ENCODE measurements at regions not wholly inside any gene's neighbourhood (a gene's known extent, or its start where the extent isn't known, plus 50 kb on each side); places are given as distances from the start of the nearest gene placed in this dataset.
"Not testable (repeated sequence)": the region's sequence is repeated elsewhere in the genome, so short reads cannot be mapped to it uniquely, and the experiment has no call there.

DNA sequence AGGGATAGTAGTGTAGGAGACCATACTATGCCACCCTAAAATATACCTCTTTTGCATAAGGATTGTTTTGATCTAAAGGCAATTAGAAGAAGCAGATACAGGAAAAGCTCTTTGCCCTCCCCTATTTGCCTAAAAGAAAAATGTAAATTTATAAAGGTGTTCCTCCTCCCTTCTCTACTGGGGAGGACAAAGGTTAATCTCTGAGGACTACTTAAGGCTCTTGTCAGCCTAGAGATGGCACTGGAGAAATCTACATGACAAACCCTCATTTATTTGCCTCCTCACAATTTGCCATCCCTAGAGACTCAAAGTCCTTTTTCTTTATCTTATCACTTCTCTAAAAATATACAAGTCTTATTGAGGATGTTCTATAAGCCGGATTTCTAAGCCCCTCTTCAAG is 1021.8 kb downstream of the STPG2 start:
- no peak for DNase-seq

DNA sequence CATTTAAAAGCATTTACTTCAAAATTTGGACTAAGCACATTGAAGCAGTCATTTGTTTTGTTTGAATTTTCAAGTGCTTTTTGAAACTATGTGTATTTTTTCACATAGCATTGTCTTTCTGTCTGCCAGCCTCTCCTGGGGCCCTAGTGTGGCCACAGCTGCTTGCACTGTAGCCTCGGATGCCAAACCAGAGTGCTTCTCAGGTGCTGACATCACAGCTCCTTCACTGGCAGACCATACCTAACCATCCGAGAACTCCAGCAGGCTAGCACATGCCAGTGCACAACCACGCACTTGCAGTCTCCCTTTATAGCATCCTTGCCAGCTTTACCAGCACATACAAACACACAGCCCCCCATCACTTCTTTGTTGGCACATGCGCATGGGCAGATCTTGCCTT is 1019.7 kb downstream of the STPG2 start:
- no peak for DNase-seq

DNA sequence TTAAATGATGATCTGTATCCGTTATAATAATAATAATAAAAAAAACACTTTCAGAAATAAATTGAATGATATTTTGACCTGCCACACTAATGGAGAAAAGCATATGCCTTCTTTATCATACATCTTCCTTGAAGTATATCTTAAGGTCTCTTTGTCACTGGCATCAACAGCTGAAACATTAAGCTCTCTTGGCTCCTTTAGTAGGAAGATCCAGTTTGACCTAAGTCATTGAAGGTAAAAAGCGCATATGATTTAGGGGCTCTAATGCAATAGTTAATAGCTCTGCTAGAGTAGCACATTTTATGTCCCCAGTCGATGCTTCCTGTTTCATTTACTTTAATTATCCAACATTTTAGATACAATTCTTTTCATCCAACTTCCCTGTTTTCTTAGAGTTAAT is 1010.8 kb downstream of the STPG2 start:
- no peak for DNase-seq

DNA sequence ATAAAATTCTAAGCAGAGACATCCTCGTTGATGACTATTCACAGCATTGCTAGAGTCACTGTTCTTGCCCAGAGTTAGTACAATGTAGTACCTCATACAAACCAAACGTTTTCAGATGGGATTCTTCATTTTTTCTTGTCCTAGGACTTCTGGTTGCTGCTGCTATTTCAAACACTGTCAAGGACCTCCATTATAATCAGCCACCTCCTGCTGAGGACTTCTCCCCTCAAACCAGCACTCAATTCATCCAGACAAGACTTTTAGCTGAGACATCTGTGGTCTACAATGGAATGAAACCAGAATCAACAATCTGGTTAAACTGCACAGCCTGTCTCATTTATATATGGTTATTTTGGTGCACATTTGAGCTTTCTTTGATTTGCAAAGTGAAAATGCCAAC is 1008.8 kb downstream of the STPG2 start:
- DNase-seq: no peak

DNA sequence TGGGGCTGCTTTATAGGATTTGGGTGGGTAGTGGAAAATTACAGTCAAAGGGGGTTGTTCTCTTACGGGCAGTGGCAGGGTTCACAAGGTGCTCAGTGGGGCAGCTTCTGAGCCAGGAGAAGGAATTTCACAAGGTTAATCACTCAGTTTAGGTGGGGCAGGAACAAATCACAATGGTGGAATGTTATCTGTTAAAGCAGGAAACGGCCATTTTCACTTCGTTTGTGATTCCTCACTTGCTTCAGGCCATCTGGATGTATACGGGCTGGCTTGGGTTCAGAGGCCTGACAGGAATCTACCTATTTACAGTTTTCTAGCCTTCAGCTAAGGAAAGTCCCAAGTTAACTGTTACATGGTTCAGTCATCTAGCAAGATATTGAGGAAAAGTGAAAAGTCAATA is 1003.5 kb downstream of the STPG2 start:
- no peak for DNase-seq

DNA sequence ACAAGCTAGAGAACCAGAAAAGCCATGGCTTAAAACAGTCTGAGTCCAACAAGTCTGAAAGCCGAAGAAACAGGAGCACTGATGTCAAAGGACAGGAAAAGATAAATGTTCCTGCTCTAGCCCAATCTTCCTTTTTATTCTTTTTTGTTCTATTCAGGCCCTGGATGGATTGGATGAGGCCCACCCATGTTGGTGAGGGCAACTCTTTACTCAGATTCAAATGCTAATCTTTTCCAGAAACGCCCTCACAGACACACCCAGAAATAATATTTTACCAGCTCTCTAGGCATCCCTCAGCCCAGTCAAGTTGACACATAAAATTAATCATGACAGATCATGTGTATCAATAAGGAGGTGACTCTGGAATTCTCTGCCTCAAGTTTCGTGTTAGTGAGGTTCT is 1002.7 kb downstream of the STPG2 start:
- DNase-seq: no peak

DNA sequence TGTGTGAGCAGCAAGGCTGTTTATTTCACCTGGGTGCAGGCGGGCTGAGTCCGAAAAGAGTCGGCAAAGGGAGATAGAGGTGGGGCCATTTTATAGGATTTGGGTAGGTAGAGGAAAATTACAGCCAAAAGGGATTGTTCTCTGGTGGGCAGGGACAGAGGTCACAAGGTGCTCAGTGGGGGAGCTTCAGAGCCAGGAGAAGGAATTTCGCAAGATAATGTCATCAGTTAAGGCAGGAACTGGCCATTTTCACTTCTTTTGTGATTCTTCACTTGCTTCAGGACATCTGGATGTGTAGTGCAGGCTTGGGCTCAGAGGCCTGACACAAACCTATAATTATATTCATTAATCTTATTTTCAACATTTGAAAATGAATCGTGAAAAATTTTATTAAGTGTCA is 1001.9 kb downstream of the STPG2 start:
- DNase-seq: not testable (repeated sequence)

DNA sequence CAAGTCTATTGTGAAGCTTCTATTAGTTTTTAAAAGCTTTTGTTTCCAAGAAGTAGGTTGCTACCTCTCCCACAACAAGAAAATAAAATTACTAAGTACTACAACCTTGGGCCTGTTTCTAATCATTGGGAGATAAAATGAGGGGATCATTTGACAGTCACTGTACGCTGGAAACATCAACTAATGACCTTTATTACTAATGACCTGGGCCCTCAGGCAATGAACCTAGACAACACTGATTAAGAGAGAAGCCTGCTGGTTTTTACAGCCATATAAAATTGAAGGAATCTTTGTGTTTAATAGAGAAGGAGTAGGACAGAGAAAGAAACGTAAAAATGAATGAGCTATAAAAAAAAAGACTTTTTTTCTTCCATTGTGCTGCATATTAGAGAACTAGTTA is 1000.9 kb downstream of the STPG2 start:
- no peak for DNase-seq

DNA sequence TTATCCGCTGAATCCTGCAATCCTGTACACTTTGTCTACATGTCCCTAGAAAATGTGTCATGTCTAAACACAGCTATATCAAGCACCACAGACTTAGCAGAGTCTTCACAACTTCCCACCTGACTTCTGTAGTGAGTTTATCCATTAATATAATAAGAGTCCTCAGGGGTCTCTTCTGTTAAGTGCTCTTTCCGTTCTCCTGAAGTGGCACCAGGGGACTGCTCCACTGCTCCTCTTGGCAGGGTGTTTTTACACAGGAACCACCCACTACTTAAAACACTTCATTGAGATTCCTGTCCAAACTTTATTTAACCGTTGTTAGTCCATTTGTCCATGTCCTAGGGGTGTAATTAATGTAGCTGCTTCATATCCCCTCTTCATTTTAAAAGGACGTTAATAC is 1000.4 kb downstream of the STPG2 start:
- no peak for DNase-seq

DNA sequence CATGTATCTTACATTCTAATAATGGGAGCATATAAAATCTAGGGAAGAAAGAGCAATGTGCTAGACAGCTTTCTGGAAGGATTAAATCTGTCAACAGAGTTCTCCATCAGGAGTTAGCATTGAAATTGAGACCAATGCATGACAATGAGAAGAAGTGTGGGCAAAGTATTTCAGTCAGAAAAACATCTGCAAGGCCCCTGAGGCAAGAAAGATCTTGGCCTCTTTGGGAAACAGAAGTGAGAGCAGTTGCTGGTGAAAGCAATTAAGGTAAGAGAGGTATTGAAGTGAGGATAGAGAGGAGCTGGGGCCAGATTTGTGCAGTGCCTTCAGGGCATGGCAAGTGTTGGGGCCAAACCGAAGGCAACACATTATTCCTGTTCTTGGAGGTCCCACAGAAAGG is 999.1 kb downstream of the STPG2 start:
- DNase-seq: no peak

DNA sequence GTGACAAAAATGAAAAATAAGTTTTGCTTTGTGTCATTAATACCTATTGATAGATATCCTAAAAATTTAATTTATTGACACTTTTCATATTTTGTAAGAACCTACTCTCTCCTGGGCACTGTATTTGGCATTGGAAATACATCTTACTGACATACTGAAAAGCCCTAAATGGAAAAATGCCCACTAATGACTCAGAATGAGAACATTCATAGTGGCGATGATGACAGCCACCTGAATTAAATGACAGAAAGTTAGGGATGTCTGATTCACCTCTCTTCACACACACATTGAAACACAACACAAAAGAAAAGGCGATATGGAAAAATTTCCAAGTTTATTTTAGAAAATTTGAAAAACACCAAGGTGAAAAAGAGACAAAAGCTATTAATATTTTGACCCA is 992.3 kb downstream of the STPG2 start:
- DNase-seq: no peak

DNA sequence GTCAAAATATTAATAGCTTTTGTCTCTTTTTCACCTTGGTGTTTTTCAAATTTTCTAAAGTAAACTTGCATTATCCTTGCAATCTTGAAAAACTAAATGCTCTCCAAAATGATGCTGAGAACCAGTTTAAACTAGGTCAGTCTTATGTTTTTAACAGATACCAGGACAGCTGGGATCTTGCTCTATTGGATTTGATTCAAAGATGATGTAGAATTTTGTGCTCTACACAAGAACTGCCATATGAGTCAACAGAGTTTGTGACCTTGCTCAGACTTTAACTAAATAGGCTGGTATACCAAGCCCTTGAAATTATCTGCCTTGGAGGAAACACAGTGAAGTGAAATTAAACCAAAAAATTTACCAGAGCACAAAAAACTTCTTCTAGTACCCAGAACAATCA is 991.1 kb downstream of the STPG2 start:
- DNase-seq: no peak

DNA sequence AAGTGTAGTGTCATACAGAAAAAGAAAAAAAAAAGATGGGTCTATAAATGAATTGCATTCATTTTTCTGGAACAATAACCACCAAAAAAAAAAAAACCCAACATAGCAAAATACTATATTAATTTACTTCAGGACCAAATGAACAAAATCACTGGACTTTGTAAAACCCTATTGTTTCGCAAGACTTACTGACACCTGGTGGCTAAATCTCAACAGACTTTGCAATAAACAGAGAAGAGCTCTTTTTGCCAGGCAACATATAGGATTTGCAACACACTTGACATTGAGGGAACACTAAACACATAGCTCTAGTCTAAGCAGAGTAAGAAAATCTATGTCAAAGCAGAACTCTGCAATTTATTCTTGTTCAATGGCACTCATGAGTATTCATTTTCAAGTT is 990.2 kb downstream of the STPG2 start:
- DNase-seq: no peak

DNA sequence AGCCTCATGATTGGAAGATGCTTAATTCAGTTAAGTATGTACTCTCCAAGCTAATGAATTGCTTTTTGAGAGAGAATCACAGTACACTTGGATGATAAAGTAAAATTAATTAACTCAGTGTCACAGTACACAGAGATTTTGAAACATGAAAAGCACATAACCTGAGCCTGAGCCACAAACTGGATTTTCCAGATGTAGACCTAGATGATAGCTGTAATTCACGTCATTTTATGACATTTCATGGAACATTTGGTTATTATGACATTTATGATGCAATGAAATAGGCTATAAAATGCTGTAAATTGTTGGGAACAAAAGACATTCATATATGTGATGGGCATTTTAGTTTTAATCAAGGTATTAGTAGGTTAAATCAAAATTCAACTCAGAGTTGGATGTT is 983.7 kb downstream of the STPG2 start:
- no peak for DNase-seq

DNA sequence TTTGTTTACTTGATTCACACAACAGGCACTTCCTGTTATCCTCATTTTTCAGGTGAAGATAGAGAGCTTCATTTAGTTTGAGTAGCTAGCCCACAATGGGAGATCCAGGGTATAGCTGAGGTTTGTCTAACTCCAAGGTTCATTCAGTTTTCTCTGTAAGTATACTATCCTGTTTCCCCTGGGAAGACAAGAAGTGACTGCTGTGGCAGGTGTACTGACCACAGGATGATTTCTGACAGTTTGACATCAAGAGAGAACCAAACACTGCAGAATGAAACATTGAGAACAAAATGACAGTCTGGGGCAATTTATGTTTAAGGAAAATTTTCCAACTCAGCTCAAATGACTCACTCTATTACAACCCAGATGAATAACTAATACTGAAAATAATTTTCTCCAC is 958.0 kb downstream of the STPG2 start:
- DNase-seq: no peak

DNA sequence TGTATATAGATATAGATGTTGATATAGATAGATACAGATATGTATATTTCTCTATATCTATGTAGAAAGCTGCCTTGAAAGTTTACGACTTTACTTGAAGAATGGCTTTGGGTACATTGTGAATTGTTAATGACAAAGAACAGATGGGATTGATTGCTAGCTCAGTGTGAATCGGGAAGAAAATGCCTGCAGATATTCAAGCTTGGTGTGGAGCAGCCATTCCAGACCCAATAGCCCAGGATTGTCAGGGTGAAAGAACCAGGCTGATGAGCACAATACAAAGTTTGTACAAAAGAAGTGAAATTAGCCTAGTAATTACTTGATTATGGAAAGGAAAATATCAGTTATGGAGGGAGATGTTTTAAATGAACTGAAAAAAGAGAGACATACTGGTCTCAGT is 946.2 kb downstream of the STPG2 start:
- no peak for DNase-seq

DNA sequence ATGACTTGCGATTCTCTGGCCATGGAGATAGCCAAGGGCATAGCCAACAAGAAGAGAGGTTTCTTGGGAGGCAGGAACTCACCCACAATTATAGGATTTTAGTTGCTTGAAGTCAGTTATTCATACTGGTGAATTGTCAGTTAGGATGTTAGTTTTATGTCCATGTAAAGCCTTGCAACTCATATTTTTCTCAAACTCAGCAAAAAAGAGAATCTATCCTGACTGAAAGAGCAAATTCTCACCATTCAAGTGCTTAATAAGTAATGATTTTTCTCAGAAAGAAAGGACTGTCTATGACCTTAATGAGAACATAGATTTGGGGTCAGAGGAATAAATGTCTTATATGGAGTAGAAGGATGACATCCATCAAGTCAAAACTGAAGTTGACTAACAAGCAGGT is 934.5 kb downstream of the STPG2 start:
- no peak for DNase-seq

DNA sequence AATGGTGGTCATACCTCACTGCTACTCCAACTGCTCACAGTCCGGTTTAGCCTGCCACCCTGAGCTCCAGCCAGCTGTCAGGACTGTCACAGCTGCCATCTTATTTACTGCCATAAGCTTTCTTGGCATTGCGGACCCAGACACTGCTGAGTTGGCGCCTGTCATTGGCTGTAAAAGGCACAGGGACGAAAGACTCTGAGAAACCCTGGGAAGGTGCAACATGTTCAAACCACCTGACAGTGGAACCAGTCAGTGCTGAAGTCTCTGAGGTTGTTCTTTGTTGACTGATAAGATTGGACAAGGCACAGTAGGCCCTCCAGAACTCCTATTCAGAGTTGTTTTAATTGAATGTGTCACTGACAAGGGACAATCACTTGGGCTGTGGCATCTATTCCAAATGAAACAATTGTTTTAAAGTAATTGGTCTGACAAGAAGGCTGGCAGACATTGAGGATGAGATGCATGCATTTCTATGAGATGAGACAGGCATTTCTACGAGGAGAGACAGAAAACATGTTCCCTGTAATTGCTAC is 927.8 kb downstream of the STPG2 start:
- DNase-seq: no peak

DNA sequence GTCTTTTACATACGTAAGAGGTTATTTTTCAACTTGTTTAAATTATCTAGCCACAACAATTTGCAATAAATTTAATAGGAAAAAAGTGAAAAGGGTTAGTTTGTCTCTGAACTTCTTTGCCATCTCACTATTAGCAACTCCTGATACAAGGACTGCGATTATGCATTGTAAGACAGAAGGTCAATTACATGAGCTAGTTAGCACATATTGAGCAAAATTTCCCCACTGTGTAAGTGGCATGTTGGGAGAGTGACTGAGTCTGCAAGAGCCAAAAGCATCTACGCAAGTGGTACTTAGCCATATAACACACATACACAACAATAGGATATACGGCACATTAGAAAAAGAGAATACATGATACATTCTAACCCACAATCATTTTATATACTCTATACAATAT is 927.2 kb downstream of the STPG2 start:
- DNase-seq: no peak

DNA sequence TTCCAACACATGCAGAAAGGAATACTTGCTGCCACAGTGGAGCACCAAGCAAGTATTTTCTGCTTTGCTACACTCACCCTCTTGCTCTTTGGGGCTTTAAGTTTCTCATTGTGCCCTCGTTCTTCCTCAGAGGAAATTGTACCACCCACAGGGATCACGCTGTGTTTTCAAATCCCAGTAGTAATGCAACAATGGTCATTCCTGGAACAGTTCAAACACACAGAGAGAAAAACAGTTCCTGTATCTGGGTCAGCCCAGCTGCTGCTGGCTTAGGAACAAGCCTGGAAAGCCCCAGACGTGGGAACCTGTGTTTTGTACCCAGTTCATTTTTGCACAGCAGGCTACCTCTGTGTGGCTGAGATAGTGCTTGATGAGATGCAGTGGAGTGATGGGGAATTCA is 907.8 kb downstream of the STPG2 start:
- no peak for DNase-seq

DNA sequence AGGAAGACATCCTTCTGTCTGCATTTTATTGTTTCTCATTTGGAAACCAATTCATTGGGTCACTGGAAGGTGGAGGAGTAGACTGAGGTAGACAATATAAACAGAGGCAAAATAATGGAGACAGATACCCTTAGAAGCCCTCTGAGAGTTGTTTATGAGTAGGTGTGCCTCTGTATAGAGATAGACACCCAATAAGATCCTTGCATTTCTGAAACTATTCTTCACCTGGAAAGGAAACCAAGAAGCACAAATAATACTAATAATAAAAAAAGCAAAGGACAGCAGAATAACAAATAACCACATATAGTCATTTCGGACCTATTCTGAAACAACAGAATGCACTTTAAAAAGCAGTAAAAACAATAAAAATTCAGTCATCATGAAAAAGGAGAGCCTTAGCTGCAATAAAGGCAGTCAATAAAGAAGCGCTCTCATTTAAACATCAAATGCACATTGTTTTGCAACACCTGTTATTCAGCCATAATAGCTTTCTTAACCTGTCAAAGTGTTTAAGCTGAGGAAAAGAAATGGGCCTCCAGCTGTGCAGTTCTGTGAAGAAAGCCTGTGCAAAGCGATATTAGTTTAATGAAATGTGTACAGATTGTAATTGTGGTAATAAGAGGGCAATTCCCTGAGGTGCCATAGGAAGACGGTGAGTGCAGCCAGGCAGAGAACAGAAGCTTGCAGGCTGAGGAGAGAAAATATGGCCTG is 904.2 kb downstream of the STPG2 start:
- no peak for DNase-seq

DNA sequence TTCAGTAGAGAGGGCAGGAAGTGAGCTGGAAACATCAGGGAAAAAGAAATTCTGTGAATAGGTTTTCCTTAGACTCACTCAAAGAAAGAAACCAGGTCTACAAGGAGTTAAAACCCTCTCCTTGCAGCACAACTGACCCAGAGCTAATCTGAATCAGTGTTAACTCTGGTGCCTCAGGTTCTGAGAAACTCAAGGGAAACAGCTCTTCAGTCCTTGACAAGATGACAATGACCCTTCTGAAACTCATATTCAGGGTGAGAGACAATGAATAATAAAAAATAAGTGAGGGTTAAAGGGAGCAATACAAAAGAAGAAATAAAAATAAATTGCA is 903.6 kb downstream of the STPG2 start:
- DNase-seq: no peak

DNA sequence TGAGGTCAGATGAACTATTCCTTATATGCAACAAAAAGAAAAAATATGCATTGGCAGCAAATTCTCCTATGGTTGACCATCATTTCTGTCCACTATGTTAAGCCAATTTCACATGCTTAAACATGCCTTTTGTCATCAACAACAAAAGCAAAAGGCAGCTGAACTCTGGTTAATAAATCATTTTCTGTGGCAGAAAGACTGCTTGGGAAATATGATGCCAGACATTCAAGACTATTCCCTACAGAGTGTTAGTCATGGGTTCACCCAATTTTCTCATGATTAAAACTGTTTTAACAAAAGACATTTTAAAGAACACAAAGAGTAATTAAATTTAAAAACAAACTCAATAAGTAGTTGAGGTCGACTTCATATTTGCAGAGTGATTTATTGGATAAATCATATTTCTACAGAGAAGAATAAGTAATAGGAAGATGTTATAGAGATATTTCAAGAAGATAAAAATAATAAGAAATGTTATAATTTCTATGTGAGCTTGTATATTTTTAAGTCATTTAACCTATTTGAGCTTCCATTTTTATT is 890.6 kb downstream of the STPG2 start:
- DNase-seq: no peak

DNA sequence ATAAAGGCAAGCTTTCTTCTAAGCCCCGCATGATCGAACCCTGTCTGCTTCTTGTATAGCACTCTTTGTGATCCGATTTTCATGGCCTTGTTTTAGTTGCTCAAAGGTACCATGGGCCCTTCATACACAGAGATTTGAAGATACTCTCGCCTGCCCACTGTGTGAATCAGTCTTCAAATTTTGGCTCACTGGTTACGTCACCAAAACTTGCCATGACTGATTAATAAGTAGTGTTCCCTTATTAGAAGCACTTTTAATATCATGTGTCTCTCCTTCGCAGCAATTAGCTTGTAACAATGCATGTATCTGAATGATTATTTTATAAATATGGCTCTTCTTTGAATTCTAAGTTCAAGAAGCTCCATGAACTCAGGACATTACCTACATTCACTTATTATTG is 880.5 kb downstream of the STPG2 start:
- DNase-seq: no peak

DNA sequence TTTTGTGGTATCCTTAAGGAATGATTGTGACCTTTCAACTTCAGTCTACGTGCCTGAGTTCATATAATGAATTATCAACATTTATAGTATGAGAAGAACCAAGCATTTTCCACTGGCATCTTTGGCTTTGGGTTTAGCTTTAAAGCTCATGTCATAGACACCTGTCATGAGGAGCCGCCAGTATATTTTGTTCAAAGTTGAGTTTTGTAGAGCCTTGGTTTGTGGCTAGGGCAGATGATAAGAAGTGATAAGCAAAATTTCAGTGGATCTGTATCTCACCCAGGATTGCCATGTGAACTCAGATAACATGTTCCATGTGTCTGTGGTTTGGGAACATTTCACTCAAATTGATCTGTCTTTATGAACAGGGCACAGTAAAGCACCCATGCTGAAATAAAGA is 873.2 kb downstream of the STPG2 start:
- no peak for DNase-seq

Measured in activated CD4-positive, alpha-beta T cell treated with anti-CD3 and anti-CD28 coated beads, Interleukin-2, amount 50 U/mL, for 48 hours (primary cell).